HepG2 (cell line): ENCODE measurements at regions not wholly inside any gene's neighbourhood (a gene's known extent, or its start where the extent isn't known, plus 50 kb on each side); places are given as distances from the start of the nearest gene placed in this dataset.

Source experiments
- ATAC-seq: fragments of 200-7000 bp; cut with Tn5 transposase; 3 replicates; pipeline ENCODE4 v1.9.1; 2020; ENCODE audit warnings: mild to moderate bottlenecking, moderate library complexity
- BruUV-seq: library from RNA; stranded (reverse); fragments of 400-500 nt; replicated peaks from 2 replicates; lab custom pipeline; 2021; lab: Mats Ljungman, UMichigan
- CTCF ChIA-PET: fragments of 300-600 bp; formaldehyde crosslinking; extraction: SDS; loops from one replicate; lab custom pipeline; 2021; ENCODE audit warnings: low total read pairs, inconsistent platforms, low intra/inter-chr PET ratio; lab: Yijun Ruan, JAX
- POLR2A ChIA-PET: fragments of 350-600 bp; sonication (Branson Sonifier 250); formaldehyde crosslinking; loops from one replicate; lab custom pipeline; 2020; ENCODE audit warnings: antibody characterized with exemption, inconsistent platforms; lab: Yijun Ruan, JAX
- DNase-seq: peaks from one replicate; pipeline ENCODE4 v3.0.0-alpha.2; 2015; ENCODE audit warnings: low spot score
- FAIRE-seq: peaks from 3 replicates; lab custom pipeline; 2011; peaks lifted over from hg19 to GRCh38; lab: Jason Lieb, UNC
- H2AFZ ChIP-seq: one replicate; pipeline ENCODE4 v1.6.1; 2011; ENCODE audit warnings: low read length, inconsistent platforms
- H3K27ac ChIP-seq: fragments of 300-600 bp; 3 replicates; pipeline ENCODE4 v1.8.0; 2011; ENCODE audit warnings: mixed run types, mild to moderate bottlenecking, mixed read lengths, low read length, inconsistent platforms; ENCODE audit not compliant: insufficient read depth; ENCODE audit errors: extremely low read length
- H3K27me3 ChIP-seq, 2 experiments: fragments of 200-600 bp in 1 of 2; 2 replicates in 1 of 2; 3 replicates in 1 of 2; pipeline versions ENCODE4 v1.6.0 to v1.8.0; 2011; ENCODE audit warnings: low read length in 2 of 2, mild to moderate bottlenecking in 2 of 2, moderate library complexity in 2 of 2, inconsistent platforms in 1 of 2; ENCODE audit not compliant: insufficient read depth in 2 of 2, control insufficient read depth in 1 of 2
- H3K36me3 ChIP-seq, 2 experiments: fragments of 200-600 bp in 1 of 2; replicated peaks in 1 of 2; 2 replicates in 1 of 2; 3 replicates in 1 of 2; pipeline versions ENCODE4 v1.5.1 to v1.8.0; 2011; ENCODE audit warnings: low read length in 2 of 2, inconsistent platforms in 1 of 2; ENCODE audit not compliant: insufficient read depth in 2 of 2, control insufficient read depth in 1 of 2
- H3K4me1 ChIP-seq: 2 replicates; pipeline ENCODE4 v1.5.1; 2012; ENCODE audit warnings: low read length, inconsistent platforms; ENCODE audit not compliant: insufficient read depth
- H3K4me2 ChIP-seq: 2 replicates; pipeline ENCODE4 v1.6.0; 2011; ENCODE audit warnings: low read depth, low read length, inconsistent platforms
- H3K4me3 ChIP-seq, 3 experiments: fragments of 200-600 bp in 1 of 3; sonication (generic), shearing (Covaris generic) in 1 of 3; replicated peaks in 1 of 3; 2 replicates each; pipeline ENCODE4 v1.5.1; 2011 to 2016; ENCODE audit warnings: low read length in 3 of 3, inconsistent platforms in 2 of 3, low read depth in 2 of 3, mild to moderate bottlenecking in 2 of 3, control low read depth in 1 of 3, mixed read lengths in 1 of 3; ENCODE audit not compliant: insufficient read depth in 1 of 3
- H3K79me2 ChIP-seq: one replicate; pipeline ENCODE4 v1.6.1; 2011; ENCODE audit warnings: low read length, inconsistent platforms; ENCODE audit not compliant: insufficient read depth
- H3K9ac ChIP-seq: 2 replicates; pipeline ENCODE4 v1.6.0; 2011; ENCODE audit warnings: mild to moderate bottlenecking, low read depth, low read length, inconsistent platforms; ENCODE audit not compliant: insufficient read depth
- H3K9me3 ChIP-seq: 2 replicates; pipeline ENCODE4 v1.5.1; 2012; ENCODE audit warnings: mild to moderate bottlenecking, low read length
- H4K20me1 ChIP-seq: 2 replicates; pipeline ENCODE4 v1.6.0; 2011; ENCODE audit warnings: inconsistent platforms, mild to moderate bottlenecking, low read length, moderate library complexity; ENCODE audit not compliant: insufficient read depth
- E2F5 ChIP-seq: sonication (generic); formaldehyde crosslinking; conservative IDR thresholded peaks from 2 replicates; pipeline ENCODE4 v1.4.0; 2020; ENCODE audit warnings: missing genetic modification reagents
- PRPF4 ChIP-seq: fragments of 200-400 bp; formaldehyde crosslinking; IDR thresholded peaks from 2 replicates; pipeline ENCODE4 v1.6.1; 2016; ENCODE audit warnings: low read length, low read depth; ENCODE audit not compliant: poor library complexity, severe bottlenecking
- SRSF4 ChIP-seq: fragments of 200-400 bp; formaldehyde crosslinking; IDR thresholded peaks from one replicate; pipeline ENCODE4 v1.6.1; 2018; ENCODE audit warnings: mild to moderate bottlenecking, low read depth, low read length, moderate library complexity; ENCODE audit not compliant: poor library complexity, severe bottlenecking
- ZNF383 ChIP-seq: sonication (generic); formaldehyde crosslinking; IDR thresholded peaks from 2 replicates; pipeline ENCODE4 v1.4.0; 2020; ENCODE audit warnings: missing genetic modification reagents, mild to moderate bottlenecking, borderline replicate concordance
- WGBS: methylation state at CpG from one replicate; pipeline ENCODE4 v1.1.6; 2017; ENCODE audit warnings: low lambda C conversion rate; 5-methylcytosine and 5-hydroxymethylcytosine counted together
- in situ Hi-C: cut with HindIII; loops from 2 replicates; pipeline ENCODE4 v1.10.0; 2017; ENCODE audit warnings: low pct_unique_long_range_greater_than_20kb; ENCODE audit not compliant: extremely low pct_ligation_motif_present
- intact Hi-C: fragments of 100-400 bp; cut with micrococcal nuclease; formaldehyde crosslinking; loops from one replicate; pipeline ENCODE4 v1.10.0; 2022; ENCODE audit not compliant: unreplicated experiment
- TF ChIP-seq, protein P1 (sequence below): sonication (generic); formaldehyde crosslinking; IDR thresholded peaks from 2 replicates; pipeline ENCODE4 v1.5.0; 2020; ENCODE audit warnings: mild to moderate bottlenecking, missing genetic modification reagents

DNA sequence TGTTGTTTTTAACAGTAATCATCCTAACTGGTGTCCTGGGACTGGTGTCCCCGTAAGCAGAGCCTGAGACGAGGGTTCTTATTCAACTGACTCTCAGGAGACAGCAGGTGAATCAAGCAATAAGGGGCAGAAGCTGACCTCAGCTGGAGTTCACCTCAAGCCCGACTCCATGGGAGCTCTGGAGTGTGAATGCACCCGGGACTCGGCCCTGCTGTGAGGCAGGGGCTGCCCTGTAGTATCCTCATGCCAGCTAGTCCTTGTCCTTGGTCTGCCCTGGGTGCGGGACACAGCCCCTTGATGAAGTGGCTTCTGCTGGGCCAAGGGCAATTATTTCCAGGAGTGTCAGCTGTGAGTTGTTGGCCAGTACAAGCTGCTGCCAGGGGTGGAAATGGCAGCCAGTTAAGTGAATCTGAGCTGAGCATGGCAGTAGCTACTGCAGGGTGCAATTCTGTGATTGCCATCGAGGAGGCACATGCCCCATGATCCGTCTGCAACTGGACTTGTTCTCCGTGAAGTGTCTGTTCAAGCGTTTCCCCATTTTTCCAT lies 54.9 kb upstream of the OTOS start (continued):
- no peak for TF ChIP-seq SRSF4
- TF ChIP-seq ZNF383 (CRISPR knock-in tag), result no peak
- TF ChIP-seq PRPF4, result no peak
- TF ChIP-seq, protein P1, sequence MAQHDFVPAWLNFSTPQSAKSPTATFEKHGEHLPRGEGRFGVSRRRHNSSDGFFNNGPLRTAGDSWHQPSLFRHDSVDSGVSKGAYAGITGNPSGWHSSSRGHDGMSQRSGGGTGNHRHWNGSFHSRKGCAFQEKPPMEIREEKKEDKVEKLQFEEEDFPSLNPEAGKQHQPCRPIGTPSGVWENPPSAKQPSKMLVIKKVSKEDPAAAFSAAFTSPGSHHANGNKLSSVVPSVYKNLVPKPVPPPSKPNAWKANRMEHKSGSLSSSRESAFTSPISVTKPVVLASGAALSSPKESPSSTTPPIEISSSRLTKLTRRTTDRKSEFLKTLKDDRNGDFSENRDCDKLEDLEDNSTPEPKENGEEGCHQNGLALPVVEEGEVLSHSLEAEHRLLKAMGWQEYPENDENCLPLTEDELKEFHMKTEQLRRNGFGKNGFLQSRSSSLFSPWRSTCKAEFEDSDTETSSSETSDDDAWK (CRISPR knock-in tag), result no peak
- TF ChIP-seq, all 625 proteins: peak for 0

GRCh38 chr2:240196716-240197461 lies 56.4 kb upstream of the OTOS start:
- no peak for ATAC-seq
- peaks cover 8 to 63% of the 10 kb centered on the region in 2 experiments for H3K27me3 ChIP-seq
- FAIRE-seq, result no peak
- H2AFZ ChIP-seq, result no peak overlapping the region
- WGBS, result 21% methylated on average over 10 of the region's 10 CpGs
- H3K4me3 ChIP-seq, result no peak overlapping the region
- in situ Hi-C loops (no loop called here), intact Hi-C loops (no loop called here)
- no peak overlapping the region for H3K9ac ChIP-seq
- H3K79me2 ChIP-seq, result no peaks in the 10 kb centered on the region
- H3K4me1 ChIP-seq, result no peaks in the 10 kb centered on the region
- CTCF ChIA-PET, result no interaction called here
- no TSS peak for BruUV-seq
- no peak overlapping the region for H3K4me2 ChIP-seq
- POLR2A ChIA-PET, result no interaction called here
- H4K20me1 ChIP-seq, result no peaks in the 10 kb centered on the region
- H3K27ac ChIP-seq, result no peak overlapping the region
- no peaks in the 10 kb centered on the region for H3K9me3 ChIP-seq
- TF ChIP-seq E2F5 (CRISPR knock-in tag), result no peak
- no peaks in the 10 kb centered on the region for H3K36me3 ChIP-seq
- DNase-seq, result no peak
